Stimulated activated CD4-positive, alpha-beta T cell treated with anti-CD3 and anti-CD28 coated beads, TNF-alpha, amount 100 ng/mL, for 24 hours (primary cell): ENCODE measurements at regions not wholly inside any gene's neighbourhood (a gene's known extent, or its start where the extent isn't known, plus 50 kb on each side); places are given as distances from the start of the nearest gene placed in this dataset.

ENCODE experiments used
- DNase-seq, 3 experiments: peaks; one replicate each; pipeline ENCODE4 v3.0.0-alpha.2; 2020; ENCODE audit warnings: low read depth in 3 of 3

DNA sequence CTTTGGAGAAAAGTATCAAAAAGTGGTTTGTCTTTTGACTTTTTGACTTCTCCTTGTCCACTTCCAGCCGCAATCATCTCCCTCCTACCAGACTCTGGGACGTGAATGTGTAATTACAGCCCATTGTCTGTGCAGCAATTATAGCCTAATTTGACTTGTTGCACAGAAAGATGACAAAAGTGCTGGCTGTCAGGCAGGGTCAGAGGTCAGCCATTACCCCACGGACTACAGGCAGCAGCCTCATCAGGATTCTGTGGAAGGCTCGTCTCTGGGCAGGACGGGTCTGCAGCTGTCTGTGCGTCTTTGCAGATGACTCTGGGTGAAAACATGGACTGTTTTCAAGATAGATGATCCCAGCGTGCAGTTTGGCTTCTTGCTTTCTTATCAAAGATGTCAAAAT is 102.2 kb upstream of the EDNRB start:
- no peak for DNase-seq

GRCh38 chr13:78015782-78016181 is 97.2 kb upstream of the EDNRB start:
- DNase-seq = no peak

DNA sequence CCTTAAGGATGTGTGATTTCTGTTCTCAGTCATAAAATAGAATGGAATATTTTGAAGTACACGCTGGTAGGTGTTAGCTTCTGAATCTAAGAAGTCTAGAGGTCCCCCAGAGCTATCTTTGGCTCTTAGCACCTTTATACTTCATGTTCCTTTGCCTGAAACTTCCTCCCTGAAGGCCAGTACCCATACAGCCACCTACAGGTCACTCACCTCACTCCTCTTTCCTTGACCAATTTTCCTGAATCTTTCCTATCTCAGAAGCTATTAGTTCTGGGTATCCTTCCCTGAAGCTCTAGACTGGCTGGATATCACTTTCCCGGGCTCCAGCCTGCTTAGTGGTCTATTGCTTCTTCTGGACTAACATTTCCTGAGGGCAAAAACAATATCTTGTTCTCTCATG is 93.4 kb upstream of the EDNRB start:
- no peak for DNase-seq

GRCh38 chr13:78004821-78005220 is 86.2 kb upstream of the EDNRB start:
- DNase-seq = no peak

DNA sequence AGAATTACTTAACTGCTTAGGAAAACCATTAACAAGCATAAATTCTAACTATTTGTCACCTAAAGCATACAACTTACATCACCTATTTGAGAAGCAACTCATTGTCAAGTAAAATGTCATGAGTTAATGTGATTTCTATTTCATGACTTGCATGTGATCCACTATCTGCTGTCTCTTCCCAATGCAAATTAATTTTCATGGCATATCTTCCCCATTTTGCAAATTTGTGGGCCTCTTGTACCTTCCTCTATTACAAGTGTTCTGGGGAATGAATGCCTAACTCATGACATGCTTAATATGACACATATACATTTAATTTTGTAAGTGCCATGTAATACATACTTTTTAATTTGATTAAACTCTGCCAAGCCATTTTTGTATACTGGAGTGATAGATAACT is 81.1 kb upstream of the EDNRB start:
- DNase-seq = no peak

GRCh38 chr13:77994166-77994565 is 75.5 kb upstream of the EDNRB start:
- no peak for DNase-seq

- DNase-seq = no peak
Observed at GRCh38 chr13:77991003-77991402, 72.4 kb upstream of the EDNRB start.

GRCh38 chr13:77989281-77989680 is 70.7 kb upstream of the EDNRB start:
- DNase-seq = no peak

DNA sequence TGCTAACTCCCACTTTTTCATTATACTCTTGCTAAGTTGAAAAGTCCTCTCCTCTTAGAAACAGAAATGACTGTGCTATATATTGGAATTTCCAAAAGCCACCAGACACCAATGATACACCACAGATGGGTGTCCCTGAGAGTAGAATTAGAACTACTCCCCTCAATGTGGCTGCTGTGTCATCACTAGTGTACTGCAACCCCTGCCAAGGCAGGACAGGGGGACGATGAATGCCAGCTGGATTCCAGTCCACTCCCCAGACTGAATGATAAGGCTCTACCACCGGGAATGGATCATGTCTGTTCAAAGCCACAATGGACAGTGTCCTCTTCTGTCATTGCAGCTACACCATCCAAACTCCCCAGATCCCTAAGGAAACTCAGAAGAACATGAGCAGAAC is 69.7 kb upstream of the EDNRB start:
- DNase-seq = no peak

- DNase-seq = no peak
Observed at GRCh38 chr13:77986713-77987112, 68.1 kb upstream of the EDNRB start.

GRCh38 chr13:77985866-77986636 is 67.4 kb upstream of the EDNRB start:
- no peak for DNase-seq

- DNase-seq = no peak
Observed at GRCh38 chr13:77981281-77981881, 62.8 kb upstream of the EDNRB start.

DNA sequence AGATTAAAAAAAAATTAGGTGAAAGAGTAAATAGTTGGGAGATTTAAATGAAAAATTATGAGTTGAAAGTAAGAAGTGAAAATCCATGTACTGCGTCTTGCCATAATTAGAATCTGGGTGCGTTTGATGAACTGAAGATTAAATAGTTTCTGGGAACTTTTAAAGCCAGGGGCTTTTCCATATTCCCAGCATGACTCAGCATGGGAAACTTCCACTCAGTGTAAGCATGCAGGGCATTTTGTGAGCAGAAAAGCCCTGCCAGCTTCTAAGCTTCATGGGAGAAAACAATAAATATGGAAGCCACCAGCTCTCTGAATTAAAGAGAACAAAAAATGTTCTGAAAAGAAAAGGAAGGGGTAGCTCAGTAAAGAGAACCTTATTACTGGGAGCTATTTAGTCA is 62.0 kb upstream of the EDNRB start:
- no peak for DNase-seq

- no peak for DNase-seq
Observed at GRCh38 chr13:77979721-77980385, 61.2 kb upstream of the EDNRB start.

DNA sequence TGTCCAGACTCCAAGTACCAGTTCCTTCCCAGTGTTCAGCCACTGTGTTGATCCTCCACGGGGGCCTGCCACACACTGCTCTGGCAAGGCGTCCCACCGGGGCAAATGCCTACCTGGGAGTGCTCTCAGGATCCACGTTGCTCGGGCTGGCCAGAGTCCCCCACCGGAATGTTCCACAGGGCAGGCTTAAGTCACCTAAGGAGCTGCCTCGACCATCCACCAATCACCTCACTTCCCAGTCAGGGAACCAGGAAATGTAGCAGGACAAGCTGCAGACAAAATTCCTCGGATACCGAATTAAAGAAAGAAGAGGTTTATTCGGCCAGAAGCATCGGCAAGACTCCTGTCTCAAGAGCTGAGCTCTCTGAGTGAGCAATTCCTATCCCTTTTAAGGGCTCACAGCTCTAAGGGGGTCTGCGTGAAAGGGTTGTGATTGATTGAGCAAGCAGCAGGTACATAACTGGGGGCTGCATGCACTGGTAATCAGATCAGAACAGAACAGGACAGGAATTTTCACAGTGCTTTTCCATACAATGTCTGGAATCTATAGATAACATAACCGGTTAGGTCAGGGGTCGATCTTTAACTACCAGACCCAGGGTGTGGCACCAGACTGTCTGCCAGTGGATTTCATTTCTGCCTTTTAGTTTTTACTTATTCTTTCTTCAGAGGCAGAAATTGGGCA is 56.9 kb upstream of the EDNRB start:
- no peak for DNase-seq

DNA sequence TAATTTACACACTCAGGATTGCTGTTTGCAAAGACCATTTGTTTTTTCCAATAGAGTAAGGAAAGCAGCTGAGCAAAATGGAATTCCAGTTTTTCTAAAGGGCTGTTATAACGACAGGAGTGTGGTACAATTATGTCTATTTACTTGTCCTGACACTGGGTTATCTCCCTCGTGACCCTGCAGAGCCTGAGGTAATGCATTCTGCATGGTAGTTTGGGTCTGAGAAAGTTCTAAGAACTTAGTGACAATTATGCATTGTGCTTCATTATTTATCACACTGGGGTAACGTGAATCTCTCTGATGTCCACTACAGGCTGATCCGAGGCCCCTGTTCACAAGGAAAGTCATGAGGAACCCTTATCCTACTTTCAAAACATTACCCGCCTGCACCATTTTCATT is 50.7 kb upstream of the EDNRB start:
- DNase-seq = no peak
